ENCODE measurements at regions not wholly inside any gene's neighbourhood (a gene's known extent, or its start where the extent isn't known, plus 50 kb on each side); places are given as distances from the start of the nearest gene placed in this dataset.
"Not testable (repeated sequence)": the region's sequence is repeated elsewhere in the genome, so short reads cannot be mapped to it uniquely, and the experiment has no call there.

- no peak for DNase-seq
Observed at GRCh38 chr2:16225545-16225944, 285.2 kb downstream of the MYCN start.

GRCh38 chr2:16225071-16225470, 284.7 kb downstream of the MYCN start:
- no peak for DNase-seq

DNA sequence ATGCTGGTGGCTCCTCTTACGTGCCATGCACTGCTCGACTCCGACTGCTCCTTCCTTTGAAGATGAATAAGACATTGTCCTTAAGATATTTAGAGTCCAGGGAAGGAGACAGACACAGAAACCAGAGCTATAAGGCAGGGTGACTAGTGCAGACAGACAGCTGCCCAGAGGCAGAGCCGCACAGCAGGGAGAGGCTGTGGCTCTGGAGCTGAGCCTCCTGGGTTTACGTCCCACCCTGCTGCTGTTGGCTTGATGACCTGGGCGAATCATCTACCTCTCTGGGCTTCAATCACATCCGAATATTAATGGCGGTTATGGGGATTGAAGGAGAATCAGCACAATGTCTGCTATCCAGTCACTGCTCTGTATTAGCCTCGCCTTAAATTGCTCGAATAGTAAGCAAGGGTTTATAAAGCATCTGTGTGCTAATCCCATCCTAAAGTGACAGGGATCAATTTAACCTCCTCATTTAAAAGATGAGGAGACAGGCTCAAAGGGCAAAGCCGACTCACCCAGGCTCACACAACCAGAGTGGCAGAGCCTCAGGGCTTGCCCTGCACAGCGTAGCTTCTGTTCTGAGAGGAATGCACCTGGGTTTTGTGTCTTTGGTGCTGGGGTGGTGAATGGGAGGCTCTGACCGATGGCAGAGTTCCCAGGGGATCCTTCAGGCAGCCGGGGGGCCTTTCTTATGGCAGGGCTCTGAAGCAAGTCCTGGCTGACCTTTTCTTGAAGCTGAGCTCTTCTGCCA, 284.1 kb downstream of the MYCN start:
- no peak for DNase-seq

GRCh38 chr2:16223841-16224177, 283.5 kb downstream of the MYCN start:
- DNase-seq = no peak

DNA sequence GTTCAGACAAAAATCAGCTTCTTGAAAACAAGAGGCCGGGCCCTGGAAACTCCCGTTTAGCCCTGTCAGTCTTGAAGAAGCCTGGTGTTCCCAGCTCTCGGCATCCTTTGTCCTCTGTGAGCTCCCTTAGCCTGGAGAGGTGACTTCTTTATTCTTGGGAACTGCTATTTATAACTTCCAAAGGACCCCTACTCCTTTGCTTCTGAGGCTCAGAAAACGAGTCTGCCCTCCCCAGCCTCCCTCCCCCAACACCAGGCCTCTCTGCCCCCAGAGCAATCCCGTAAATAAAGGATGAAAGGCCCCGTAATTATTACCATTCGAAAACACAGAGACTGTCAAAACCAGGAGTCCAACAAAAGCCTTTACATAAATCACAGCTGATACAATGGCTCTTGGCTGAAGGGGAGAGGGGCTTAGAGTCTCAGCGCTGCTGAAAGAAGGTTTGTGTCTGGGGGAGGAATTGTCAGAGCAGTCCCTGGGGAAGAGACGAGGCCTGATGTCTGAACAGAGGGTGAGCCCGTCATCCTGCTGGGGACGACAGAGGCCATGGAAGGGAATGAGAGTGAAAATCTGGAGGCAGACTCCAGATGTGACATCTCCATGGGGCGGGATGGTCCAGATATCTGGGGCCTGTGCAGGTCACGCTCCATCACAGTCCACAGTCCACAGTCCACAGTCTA, 283.0 kb downstream of the MYCN start:
- no peak for DNase-seq

DNA sequence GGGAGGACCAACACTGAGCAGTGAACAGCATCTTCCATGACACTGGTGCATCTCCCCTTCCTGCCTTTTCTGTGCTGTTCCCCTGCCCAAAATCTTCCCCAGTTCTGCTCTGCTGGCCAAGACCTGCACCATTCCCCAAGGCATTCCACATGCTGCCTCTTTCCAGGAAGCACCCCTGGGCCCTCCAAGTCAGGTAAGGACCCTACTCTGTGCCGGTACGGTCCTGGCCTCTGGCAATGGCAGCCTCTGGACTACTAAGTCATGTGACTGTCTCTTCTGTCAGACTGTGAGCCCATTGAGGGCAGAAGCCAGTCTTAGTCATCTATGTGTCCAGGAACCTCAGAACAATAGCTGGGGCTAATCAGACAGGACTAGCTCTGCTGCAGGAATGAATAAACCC, 282.0 kb downstream of the MYCN start:
- no peak for DNase-seq

GRCh38 chr2:16221461-16222010, 281.2 kb downstream of the MYCN start:
- DNase-seq = no peak

GRCh38 chr2:16219292-16219975, 279.1 kb downstream of the MYCN start:
- no peak for DNase-seq

DNA sequence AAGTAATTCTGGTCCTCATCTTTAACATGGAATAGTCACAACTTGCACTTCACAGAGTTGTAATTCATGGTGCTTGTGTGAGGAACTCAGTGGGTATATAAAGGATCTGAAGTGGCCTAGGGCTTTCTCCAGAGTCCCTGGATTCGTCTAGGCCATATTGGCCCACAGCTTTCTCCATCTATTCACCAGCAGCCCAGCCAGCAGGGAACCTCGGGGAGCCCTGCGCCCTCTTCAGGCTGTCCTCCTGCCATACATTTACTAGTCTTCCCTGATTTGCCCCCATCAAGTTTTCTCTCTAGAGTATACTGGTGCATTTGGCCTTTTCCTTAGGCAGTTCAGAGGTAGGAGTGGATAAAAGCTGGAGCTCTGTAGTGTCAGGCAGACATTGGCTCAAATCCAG, 278.3 kb downstream of the MYCN start:
- no peak for DNase-seq

GRCh38 chr2:16218161-16218560, 277.8 kb downstream of the MYCN start:
- DNase-seq = no peak

GRCh38 chr2:16217741-16218140, 277.4 kb downstream of the MYCN start:
- DNase-seq = not testable (repeated sequence)

- no peak for DNase-seq
Observed at GRCh38 chr2:16217291-16217690, 276.9 kb downstream of the MYCN start.

GRCh38 chr2:16216558-16216945, 276.2 kb downstream of the MYCN start:
- DNase-seq = no peak

GRCh38 chr2:16215902-16216557, 275.7 kb downstream of the MYCN start:
- no peak for DNase-seq

- DNase-seq = no peak
Observed at GRCh38 chr2:16214861-16215260, 274.5 kb downstream of the MYCN start.

GRCh38 chr2:16214391-16214790, 274.0 kb downstream of the MYCN start:
- DNase-seq = no peak

GRCh38 chr2:16212321-16212720, 272.0 kb downstream of the MYCN start:
- no peak for DNase-seq

GRCh38 chr2:16211341-16211740, 271.0 kb downstream of the MYCN start:
- DNase-seq = no peak

DNA sequence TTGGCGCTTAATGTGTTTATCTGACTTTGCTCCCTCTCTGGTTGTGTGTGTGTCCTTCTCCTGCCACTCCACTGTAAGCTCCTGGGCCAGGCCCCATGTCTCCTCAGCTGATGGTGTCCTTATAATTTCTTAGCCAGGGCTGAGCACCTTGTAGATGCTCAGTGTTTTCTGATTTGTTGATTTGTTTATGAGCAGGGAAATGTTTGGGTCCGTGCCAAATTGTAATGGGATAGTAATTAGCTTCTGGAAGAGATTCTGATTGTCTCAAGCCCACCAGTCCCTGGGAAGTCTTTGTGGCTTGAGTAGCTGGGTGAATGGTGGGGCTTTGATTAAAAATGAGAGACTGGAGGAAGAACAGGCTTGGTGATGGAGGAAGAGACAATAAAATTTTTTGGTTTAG, 270.5 kb downstream of the MYCN start:
- no peak for DNase-seq

- DNase-seq = no peak
Observed at GRCh38 chr2:16209799-16210198, 269.4 kb downstream of the MYCN start.

- no peak for DNase-seq
Observed at GRCh38 chr2:16208921-16209320, 268.6 kb downstream of the MYCN start.

DNA sequence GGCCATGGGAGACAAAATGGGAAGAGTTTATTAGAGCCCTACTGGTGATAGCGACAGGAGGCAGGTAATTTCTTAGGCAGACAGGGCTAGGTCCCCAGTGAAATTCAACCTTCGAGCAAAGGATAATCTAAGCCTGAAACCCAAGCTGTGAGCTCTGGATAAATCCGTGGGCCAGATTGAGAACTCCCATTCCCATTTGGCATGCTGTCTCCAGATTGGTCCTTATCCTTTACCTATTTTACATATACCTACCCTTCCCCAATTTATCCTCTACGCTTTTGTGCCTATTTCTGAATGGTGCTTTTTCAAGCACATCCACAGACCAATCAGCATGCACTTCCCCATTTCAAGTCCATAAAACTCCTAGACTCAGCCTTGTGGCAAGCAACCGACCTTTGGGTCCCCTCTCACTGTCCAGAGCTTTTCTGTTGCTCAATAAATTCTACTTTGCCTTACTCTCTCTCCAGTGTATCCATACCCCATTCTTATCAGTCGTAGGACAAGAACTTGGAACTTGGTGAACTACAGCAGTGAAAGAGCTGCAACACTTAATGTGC, 268.0 kb downstream of the MYCN start:
- no peak for DNase-seq

DNA sequence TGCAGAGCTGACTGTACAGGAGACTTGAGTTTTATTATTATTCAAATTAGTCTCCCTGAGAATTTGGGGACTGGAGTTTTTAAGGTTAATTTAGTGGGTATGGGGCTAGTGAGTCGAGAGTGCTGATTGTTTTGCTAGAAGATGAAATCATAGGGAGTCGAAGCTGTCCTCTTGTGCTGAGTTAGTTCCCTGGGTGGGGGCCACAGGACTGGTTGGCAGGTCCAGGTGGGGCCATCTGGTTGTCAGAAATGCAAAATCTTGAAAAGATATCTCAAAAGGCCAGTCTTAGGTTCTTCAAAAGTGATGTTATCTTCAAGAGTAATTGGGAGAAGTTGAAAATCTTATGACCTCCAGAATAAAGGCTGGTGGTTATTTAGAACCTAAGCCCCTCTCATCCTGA, 267.3 kb downstream of the MYCN start:
- no peak for DNase-seq
